ENCODE measurements at regions not wholly inside any gene's neighbourhood (a gene's known extent, or its start where the extent isn't known, plus 50 kb on each side); places are given as distances from the start of the nearest gene placed in this dataset.
"Not testable (repeated sequence)": the region's sequence is repeated elsewhere in the genome, so short reads cannot be mapped to it uniquely, and the experiment has no call there.

GRCh38 chr20:53658322-53658721 lies 64.7 kb upstream of the ZNF217 start:
- no peak for DNase-seq (ENCODE audit: low spot score)
- no peak overlapping the region for H3K4me3 ChIP-seq
- no peak for TF ChIP-seq CTCF (IDR thresholded peaks at IDR 0.05)
- no peak overlapping the region for H3K27ac ChIP-seq

GRCh38 chr20:53657732-53658131 lies 64.1 kb upstream of the ZNF217 start:
- no peak for TF ChIP-seq CTCF (IDR thresholded peaks at IDR 0.05)
- Histone ChIP-seq H3K4me3 (no peak overlapping the region), H3K27ac (peak overlapping the region in 1 of 2 donors; percentile 37)
- DNase-seq (ENCODE audit: low spot score) = no peak

- DNase-seq (ENCODE audit: low spot score) = no peak
- Histone ChIP-seq H3K4me3 (no peak overlapping the region), H3K27ac (peak overlapping the region; percentile 37 to 40)
- TF ChIP-seq CTCF (IDR thresholded peaks at IDR 0.05) = no peak
Measured at GRCh38 chr20:53657279-53657678, 63.6 kb upstream of the ZNF217 start.

- Histone ChIP-seq H3K27ac (peak overlapping the region; percentile 40 to 54), H3K4me3 (no peak overlapping the region)
- no peak for DNase-seq (ENCODE audit: low spot score)
- no peak for TF ChIP-seq CTCF (IDR thresholded peaks at IDR 0.05)
Measured at GRCh38 chr20:53656293-53657202, 62.9 kb upstream of the ZNF217 start.

GRCh38 chr20:53655625-53656292 lies 62.1 kb upstream of the ZNF217 start:
- peak overlapping the region; percentile 32 to 54 for H3K27ac ChIP-seq
- no peak for DNase-seq (ENCODE audit: low spot score)
- H3K4me3 ChIP-seq = no peak overlapping the region
- TF ChIP-seq CTCF (IDR thresholded peaks at IDR 0.05) = no peak

- TF ChIP-seq CTCF (IDR thresholded peaks at IDR 0.05) = no peak
- Histone ChIP-seq H3K27ac (peak overlapping the region; percentile 32 to 51), H3K4me3 (no peak overlapping the region)
- DNase-seq (ENCODE audit: low spot score) = no peak
Measured at GRCh38 chr20:53654932-53655624, 61.4 kb upstream of the ZNF217 start.

- peak overlapping the region in 1 of 2 donors; percentile 47 for H3K27ac ChIP-seq
- DNase-seq (ENCODE audit: low spot score); H3K4me3 ChIP-seq: not testable (repeated sequence)
Measured at GRCh38 chr20:53654521-53654920, 60.9 kb upstream of the ZNF217 start.

Data from coronary artery (tissue), 2 donors.